ENCODE measurements at regions not wholly inside any gene's neighbourhood (a gene's known extent, or its start where the extent isn't known, plus 50 kb on each side); places are given as distances from the start of the nearest gene placed in this dataset.
A peak's percentile ranks its signal among the peaks of the same experiment; 100 is the strongest.

GRCh38 chr20:21575981-21576740, 62.3 kb upstream of the NKX2-2 start:
- no peak for FAIRE-seq

GRCh38 chr20:21575167-21575566, 61.3 kb upstream of the NKX2-2 start:
- no peak for FAIRE-seq

GRCh38 chr20:21574443-21574842, 60.6 kb upstream of the NKX2-2 start:
- no peak for FAIRE-seq

- no peak for FAIRE-seq
Measured at GRCh38 chr20:21573259-21573658, 59.4 kb upstream of the NKX2-2 start.

GRCh38 chr20:21571841-21572690, 58.2 kb upstream of the NKX2-2 start:
- peak; percentile 81 for FAIRE-seq

- no peak for FAIRE-seq
Measured at GRCh38 chr20:21570285-21570992, 56.6 kb upstream of the NKX2-2 start.

GRCh38 chr20:21569586-21569985, 55.7 kb upstream of the NKX2-2 start:
- no peak for FAIRE-seq

- peak; percentile 96 for FAIRE-seq
Measured at GRCh38 chr20:21564127-21564773, 50.4 kb upstream of the NKX2-2 start.

Measured in islet of Langerhans (tissue), 1 donor.